HG03108 (cell line): ENCODE measurements at regions not wholly inside any gene's neighbourhood (a gene's known extent, or its start where the extent isn't known, plus 50 kb on each side); places are given as distances from the start of the nearest gene placed in this dataset.

Experiments
- ATAC-seq: cut with Tn5 transposase; IDR thresholded peaks from one replicate; pipeline ENCODE4 v1.9.1; 2021; ENCODE audit warnings: moderate library complexity; ENCODE audit not compliant: unreplicated experiment

DNA sequence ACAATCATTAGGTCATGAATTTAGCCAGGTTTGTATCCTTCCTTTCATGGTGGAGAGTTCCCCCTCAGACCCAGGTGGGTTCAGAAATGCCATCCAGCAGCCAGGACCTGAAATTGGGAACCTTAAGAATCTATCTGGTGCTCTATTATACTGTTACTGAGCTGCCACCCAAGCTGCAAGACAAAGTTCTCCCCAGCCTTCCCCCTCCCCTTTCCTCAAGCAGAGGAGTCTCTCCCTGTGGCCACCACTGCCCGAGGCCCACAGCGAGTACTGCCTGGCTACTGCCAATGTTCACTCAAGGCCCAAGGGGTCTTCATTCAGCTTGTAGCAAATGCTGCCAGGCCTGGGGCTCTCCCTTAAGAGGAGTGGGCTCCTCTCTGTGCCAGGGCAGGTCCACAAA lies 133.8 kb downstream of the TMEM38B start:
- no peak for ATAC-seq

DNA sequence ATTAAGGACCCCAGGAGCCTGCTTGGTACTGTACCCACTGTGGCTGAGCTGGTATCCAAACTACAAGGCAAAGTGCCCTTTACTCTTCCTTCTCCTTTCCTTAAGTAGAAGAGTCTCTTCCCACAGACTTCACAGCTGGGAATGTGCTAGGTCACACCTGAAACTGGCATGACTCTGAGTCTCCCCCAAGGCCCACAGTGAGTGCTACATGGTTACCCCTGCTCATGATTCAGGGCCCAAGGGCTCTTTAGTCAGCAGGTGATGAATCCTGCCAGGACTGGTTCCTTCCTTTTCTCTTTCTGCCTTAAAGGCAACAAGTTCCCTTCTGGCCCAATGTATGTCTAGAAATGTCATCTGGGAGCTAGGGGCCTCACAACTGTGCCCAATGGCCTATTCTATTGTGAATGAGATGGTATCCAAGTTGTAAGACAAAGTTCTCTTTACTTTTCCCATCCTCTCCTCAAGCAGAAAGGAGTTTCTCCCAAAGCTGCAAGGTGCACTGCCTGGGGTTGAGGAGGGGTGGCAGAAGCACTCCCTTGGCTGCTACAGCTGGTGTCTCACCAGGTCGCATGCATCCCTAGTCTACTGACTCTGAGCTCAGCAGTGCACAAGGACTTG lies 134.4 kb downstream of the TMEM38B start:
- ATAC-seq: no peak

DNA sequence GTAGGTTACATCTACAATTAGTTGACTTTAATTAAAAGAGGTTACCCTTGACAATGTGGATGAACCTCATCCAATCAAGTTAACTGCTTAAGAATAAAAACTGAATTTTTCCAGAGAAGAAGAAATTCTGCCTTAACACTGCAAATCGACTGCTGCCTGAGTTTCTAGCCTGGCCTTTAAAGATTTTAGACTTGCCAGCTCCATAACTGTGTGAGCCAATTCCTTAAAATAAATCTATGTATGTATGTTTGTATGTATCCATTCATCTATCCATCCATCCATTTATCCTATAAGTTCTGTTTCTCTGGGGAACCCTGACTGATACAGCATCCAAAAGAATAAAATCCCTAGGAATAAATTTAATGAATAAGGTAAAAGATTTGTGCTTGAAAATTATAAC lies 136.1 kb downstream of the TMEM38B start:
- ATAC-seq: no peak

DNA sequence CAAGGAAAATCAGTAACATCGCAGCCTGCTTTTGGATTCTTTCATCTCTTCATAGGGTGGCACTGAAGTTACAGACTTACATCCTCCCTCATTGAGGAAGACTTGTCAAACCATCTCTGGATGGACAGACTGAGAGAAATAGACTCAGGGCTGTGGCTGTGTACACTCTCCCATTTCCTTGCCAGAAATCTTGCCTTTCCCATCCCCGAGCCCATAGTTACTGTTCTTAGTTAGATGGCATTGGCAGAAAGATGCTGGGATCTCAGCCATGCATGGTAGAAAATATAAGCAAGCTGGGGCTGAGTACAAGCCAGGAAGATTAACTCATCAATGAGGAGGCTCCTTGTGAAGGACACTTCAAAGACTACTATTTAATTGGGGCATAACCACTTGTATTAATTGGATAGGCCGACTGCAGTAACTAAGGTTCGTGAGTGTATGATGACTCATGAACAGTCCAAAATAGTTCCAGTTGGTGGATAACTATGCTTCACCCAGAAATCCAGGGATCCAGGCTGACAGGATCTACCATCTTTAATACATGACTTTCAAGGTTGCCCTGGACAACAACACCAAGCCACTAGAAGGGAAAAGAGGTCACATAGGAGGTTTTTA lies 137.9 kb downstream of the TMEM38B start:
- no peak for ATAC-seq

DNA sequence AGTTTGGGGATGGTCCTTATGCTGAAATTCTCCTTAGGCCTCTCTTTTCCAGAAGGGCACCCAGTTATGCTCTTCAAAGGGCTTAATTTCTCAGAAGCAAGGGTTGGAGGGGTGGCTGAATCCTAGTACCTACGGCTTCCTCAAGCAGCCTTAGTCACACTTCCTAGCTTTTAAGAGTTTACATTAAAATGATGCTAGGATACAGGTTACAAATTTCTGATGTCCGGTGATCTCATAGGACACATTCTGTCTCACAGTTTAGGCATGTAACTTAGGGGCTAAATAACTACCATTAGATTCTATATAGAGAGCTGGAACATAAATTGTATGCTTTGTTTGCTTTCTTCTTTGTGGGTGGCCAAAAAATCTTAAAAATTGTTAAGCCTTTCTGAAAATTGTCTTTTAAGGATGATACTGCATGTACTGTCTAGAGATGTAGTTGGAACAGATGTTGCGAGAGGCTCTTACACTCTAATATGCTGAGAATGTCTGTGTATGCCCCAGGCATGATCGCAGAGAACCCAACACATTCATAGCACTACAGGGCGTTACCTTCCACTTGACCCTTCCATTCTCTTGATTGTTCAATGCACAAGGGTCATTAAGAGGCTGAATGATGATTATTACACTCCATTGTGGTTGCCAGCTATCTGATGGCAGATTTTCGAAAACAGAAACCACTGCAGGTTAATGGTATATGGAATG lies 139.1 kb downstream of the TMEM38B start:
- no peak for ATAC-seq

DNA sequence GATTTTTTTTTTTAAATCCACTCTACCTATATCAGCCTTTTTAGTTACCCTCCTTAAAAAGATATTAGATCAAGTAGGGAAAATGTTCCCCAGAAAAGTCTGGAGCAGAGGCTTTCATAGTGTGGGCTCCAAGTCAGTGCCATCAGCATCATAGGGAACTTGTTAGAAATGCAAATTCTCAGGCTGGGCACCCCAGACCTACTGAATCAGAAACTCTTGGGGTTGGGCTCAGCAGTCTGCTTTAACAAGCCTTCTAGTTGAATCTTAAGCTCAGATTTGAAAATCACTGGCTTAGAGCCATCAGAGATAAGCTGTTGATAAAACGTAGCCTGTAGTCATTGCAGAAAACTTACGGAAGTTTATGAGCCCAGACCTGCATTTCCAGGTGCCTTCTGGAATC lies 140.1 kb downstream of the TMEM38B start:
- ATAC-seq: no peak

DNA sequence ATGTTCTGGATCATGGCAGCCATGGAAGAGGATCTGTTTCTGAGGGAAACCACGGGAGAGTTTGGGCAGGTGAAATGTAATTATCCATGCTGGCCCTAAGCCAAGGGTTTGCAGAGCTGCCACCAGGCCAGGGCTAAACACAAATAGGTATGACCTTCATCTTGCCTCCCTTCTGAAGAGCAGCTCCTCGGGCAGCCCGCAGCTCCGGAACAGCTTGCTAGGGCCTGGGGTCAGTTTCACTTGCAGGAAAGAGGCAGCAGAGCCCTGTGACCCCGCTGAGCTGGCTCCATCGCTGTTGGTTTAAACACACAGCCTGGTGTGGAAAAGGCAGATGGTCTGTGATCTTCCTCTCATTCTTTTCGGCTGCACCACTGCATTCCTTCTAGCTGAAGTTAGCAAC lies 141.4 kb downstream of the TMEM38B start:
- no peak for ATAC-seq

DNA sequence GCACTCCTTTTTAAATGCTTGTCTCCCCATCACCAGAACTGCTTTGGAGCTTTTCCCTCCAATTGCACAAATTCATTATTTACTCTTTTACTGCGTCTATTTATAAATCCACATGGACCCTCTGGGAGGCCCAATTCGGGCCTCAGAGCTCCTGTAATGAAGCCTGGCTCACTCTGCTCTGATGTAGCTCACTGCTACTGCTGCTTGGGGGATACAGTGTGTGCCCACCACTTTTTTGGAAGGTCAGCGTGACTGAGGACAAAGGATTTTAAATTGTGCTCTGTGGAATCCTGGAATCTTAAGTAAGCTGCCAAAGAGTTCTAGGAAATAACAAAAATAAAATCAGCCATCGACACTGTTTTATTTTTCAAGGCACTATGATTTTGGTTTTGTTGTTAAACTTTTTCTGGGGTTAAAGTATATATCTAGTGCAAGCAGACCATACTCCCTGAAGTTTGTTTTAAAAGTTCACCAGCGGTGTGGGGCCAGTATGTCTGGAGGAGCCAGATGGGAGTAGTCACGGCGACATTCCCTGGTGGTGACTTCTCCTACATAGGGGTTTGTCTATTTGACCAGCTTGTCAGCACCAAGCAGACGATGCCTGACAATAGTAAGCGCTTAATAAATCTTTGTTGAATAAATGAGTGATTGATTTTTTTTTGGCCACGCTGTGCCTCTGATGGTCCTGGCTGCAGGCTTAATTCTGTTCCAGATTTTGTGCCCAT lies 142.8 kb downstream of the TMEM38B start:
- no peak for ATAC-seq

DNA sequence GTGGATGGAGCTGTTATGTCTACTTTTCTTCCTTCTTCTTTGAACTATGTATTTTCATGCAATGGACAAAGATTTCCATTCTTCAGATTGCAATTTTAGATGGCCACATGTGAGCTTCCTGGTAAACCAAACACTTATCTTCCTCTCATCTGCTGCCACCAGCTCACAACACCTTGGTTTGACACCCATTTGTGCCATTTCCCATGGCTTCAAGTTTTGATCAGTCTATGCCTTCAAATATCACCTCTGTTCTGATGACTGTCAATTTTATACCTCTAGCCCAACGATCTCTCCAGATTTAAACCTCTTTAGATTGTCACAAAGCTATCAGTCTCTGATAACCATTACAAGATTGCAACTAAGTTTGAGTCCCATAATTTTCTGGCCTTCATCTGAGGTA lies 147.2 kb downstream of the TMEM38B start:
- ATAC-seq: no peak

DNA sequence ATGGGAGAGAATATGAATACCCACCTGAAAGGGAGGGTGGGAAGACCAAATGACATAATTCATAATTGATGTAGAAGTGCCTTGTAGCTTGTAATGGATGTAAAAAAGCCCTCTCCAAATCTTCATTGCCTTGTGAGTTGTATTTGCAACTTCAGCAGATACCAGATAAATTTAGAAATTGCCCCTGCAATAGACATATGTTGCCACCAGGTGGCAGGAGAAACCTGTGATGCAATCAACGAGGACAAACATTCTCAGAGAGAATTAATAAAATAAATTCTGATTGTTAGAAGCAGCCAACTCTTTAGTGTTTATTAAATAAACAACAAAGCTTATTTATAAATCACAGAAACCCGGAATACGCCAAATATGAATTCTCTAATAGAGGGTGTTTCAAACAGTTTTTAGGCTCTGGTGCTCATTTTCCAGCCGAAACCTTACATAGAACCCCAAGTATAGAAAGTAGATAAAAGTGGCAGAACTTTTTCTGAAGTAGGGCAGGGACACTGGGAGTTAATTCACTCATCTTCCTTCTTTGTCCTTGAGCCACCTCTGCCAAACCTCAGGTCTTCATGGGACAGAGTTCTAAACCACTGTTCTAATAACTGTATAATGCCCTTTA lies 147.8 kb downstream of the TMEM38B start:
- no peak for ATAC-seq

DNA sequence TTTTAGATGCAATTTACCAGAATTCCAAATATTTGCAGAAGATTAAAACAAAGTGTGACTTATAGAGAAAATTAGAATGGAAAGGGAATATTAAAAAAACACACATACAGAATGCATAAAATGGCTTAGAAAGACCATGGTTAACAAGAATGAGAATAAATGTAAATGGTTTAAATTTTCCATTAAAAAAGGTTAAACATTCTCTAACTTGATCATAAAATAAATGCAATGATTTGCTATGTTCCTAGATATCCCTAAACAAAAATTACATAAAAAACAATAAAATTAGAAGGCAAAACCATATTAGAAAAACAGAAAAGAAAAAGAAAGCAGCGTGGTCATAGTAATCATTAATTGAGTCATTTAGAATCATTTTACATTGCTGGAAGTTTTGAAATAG lies 152.5 kb downstream of the TMEM38B start:
- ATAC-seq: no peak

DNA sequence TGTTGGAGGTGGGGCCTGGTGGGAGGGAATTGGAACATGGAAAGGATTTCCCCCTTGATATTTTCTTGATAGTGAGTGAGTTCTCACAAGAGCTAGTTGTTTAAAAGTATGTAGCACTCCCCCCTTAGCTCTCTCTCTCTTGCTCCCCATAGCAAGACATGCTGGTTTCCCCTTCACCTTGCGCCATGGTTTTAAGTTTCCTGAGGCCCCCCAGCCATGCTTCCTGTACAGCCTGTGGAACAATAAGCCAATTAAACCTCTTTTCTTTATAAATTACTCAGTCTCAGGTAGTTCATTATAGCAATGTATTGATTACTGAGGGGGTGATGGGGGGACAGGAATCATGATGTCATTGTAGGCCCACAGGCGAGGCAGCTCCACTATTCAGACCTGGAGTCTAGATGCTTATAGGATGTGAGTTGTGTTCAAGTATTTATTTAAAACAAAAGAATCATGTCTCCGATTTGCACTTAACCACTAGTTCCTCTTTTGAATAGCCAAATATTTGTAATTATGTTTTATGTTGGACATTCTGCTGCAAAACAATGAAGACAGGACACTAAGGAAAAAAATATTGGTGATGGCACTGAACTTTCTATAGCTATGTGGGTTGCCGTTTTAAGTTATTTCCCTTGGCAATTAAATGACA lies 156.6 kb downstream of the TMEM38B start:
- no peak for ATAC-seq

DNA sequence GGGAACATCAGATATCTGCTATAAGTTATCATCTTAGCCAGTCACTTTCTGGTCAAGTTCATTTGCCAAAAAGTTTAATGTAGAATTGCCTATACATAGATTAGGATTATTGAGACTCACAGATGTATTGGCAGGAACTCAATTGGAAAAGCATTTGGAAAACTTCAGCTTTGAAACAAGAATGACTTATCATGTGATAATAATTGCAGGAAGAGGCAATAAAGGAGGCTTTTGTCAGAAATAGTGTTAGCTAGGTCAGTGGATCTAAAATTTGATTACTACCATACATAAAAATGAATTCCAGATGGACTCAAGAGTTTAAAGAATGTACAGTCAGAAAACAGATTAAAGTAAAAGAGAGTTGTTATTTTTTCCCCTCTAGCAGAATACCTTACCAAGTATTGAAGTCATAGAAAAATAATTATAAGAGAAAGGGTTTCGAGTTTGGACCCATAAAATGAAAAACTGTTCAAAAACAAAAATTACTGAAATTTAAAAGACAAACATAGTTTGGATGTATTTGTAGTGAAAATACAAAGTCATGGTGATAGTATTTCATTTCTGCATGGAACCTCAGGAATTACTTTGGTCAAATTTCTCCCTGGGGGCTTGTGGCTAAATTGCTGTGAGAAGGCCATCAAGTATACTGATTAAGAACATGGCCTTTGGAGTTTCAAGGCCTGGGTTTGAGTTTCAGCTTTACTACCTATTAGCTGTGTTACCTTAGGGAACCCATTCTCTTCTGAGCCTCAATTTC lies 159.9 kb downstream of the TMEM38B start:
- ATAC-seq: no peak

DNA sequence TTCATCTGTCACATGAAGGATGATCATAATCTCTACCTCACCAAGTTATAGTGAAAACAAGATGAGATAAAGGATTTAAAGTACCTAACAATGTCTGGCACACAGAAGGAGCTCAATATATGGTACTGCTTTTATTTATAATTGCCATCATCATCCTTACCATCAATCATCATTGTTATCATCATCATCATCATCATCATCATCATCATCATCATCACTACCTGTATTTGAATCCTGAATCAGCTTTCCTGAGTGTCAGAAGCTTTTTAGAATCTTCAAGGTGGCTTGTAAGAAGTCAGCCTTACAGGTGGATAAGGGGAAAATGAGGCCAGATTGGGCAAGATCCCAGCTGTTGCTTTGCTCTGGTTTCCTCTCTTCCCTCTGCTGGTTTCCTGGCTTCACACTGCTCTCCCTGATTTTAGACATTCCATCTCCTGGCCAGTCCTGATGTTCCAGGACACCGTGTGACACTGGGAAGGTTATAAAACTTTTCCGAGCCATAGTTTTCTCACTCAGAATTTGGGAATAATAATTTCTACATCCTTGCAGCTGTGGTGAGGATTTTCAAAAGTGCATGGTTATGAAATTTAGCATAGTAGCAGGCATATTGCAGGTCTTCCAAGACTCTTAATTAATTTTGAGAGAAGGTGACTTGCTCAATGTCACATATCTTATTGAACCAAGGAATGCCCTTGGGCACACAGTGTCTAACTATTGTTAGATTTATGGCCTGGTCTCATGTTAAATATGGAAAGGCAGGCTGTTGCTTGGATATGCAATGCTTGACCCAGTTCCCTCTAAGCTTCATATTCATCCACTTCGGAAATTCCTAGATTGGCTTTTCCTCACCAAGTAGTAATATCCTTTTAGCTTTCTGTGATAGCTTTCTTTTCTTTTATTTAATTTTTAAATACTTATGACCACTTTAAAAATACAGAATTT lies 160.7 kb downstream of the TMEM38B start:
- ATAC-seq: no peak

DNA sequence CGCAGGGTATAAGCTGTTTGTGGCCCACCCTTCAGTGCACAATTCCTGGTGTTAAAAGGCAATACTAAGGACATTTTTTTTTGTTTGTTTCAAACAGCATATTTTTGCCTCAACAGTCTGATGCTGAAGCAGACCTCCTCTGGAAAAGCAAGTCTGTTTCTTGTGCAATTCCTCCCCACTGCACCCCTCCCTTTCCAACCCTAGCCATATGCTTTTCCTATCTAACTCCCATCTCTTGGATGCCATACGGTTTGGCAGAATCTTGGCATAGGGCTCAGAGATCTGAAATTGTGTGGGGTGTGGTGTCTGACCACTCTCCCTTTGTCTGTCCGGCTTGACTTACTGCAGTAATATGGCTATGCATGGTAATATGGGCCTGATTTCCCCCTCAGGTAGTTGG lies 161.6 kb downstream of the TMEM38B start:
- no peak for ATAC-seq

DNA sequence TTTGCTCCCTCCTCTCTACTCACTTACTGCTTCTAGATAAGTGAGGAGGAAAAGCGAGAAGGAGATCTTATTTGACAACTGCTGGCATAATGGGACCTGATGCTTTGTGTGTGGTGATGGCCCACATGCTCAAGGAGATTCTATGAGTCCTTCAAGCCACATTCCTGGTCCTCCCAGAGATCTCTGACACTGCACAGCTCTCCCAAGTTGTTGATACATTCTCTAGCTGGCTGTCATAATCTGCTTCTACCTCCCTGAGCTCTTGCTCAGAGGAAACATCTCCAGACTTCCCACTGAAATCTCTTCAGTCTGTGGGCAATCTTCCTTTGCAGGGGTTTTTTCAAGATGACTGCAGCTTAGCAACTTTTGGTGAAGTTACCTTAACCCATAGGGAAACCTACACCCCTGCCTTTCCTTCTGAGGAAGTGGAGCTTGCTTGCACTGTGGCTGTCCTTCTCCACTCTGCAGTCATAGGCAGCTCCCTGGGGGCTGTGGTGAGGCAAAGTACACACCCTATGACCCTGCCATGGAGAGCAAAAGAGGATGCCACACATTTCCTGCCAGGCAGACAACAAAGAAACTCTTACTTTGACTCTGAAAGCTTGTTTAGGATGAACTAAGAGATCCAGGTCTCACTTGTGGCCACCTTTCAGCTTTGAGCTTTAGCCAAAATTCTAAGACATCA lies 163.8 kb downstream of the TMEM38B start:
- no peak for ATAC-seq

DNA sequence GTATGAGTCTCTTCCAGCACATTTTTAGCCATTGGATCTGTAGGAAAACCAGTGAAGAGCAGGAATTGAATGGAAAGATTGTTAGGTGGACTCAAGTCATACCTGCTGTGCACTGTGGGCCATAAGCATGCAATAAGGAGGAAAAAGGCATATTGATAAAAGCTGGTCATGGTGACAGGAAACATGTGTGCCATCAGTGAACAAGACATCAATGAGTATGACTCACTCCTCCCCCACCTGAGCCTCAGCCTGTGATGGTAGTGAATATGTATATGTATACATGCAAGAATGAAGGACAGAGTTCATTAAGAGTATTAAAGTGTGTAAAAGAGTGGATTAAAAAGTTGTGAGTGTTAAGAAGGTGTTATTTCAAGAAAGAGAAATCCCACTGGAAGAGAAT lies 164.5 kb downstream of the TMEM38B start:
- ATAC-seq: no peak

DNA sequence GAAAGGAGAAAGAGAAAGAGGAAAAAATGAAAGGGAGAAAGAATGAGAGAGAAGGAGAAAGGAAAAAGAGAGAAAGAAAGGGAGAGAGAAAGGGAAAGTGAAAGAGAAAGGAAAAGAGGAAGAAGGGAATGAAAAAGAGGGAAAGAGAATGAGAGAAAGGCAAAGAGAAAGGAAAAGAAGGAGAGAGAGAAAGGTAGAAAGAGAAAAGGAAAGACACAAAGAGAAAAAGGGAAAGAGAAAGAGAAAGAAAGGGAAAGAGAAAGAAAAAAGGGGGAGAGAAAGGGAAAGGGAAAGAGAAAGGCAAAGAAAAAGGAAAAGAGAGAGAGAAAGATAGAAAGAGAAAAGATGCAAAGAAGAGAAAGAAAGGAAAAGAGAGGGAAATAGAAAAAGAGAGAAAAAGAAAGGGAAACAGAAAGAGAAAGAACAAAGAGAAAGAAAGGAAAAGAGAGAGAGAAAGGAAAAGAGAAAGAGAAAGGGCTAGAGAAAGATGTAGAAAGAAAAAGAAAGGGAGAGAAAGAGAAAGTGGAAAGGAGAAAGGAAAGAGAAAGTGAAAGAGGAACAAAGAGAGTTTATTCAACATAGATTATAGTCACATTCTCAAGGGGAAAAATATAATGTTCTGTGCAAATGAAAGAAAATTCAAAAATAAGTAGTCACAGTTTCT lies 165.2 kb downstream of the TMEM38B start:
- ATAC-seq: no peak
